Testis (tissue), 2 donors: ENCODE measurements at regions not wholly inside any gene's neighbourhood (a gene's known extent, or its start where the extent isn't known, plus 50 kb on each side); places are given as distances from the start of the nearest gene placed in this dataset.

Experiments
- CTCF ChIP-seq, 3 experiments: fragments of 450-650 bp in 2 of 3; fragments of 200-600 bp in 1 of 3; sonication (generic) in 1 of 3; IDR thresholded peaks; one replicate each; pipeline ENCODE4 v1.5.1; 2016 to 2019; ENCODE audit warnings: antibody characterized with exemption in 3 of 3, mild to moderate bottlenecking in 2 of 3, moderate library complexity in 1 of 3
- POLR2A ChIP-seq: fragments of 450-650 bp; IDR thresholded peaks from one replicate; pipeline ENCODE4 v1.6.1; 2017; ENCODE audit warnings: antibody characterized with exemption, mild to moderate bottlenecking, moderate library complexity

GRCh38 chrX:98422536-98422935, 1538.8 kb downstream of the RPA4 start:
- no peak for TF ChIP-seq CTCF (IDR thresholded peaks at IDR 0.05)
- no peak for TF ChIP-seq POLR2A
